GM19467 (cell line): ENCODE measurements at regions not wholly inside any gene's neighbourhood (a gene's known extent, or its start where the extent isn't known, plus 50 kb on each side); places are given as distances from the start of the nearest gene placed in this dataset.

Experiments used
- ATAC-seq: cut with Tn5 transposase; IDR thresholded peaks from one replicate; pipeline ENCODE4 v1.9.1; 2021; ENCODE audit warnings: mild to moderate bottlenecking, moderate library complexity; ENCODE audit not compliant: unreplicated experiment

GRCh38 chr2:225156853-225157451 is 114.7 kb upstream of the DOCK10 start:
- no peak for ATAC-seq

- ATAC-seq: no peak
These were observed 98.5 kb upstream of the DOCK10 start for GRCh38 chr2:225140723-225141122.

GRCh38 chr2:225137971-225138370 is 95.7 kb upstream of the DOCK10 start:
- no peak for ATAC-seq

GRCh38 chr2:225136552-225136951 is 94.3 kb upstream of the DOCK10 start:
- no peak for ATAC-seq

- no peak for ATAC-seq
These were observed 89.6 kb upstream of the DOCK10 start for GRCh38 chr2:225131898-225132297.

- no peak for ATAC-seq
These were observed 87.8 kb upstream of the DOCK10 start for GRCh38 chr2:225130093-225130492.

- no peak for ATAC-seq
These were observed 82.2 kb upstream of the DOCK10 start for GRCh38 chr2:225124311-225125017.

- no peak for ATAC-seq
These were observed 80.6 kb upstream of the DOCK10 start for GRCh38 chr2:225122583-225123486.

GRCh38 chr2:225122007-225122406 is 79.7 kb upstream of the DOCK10 start:
- ATAC-seq: no peak

GRCh38 chr2:225120186-225120585 is 77.9 kb upstream of the DOCK10 start:
- ATAC-seq: no peak

GRCh38 chr2:225117051-225117716 is 74.9 kb upstream of the DOCK10 start:
- ATAC-seq: no peak

GRCh38 chr2:225114786-225115323 is 72.6 kb upstream of the DOCK10 start:
- ATAC-seq: no peak

GRCh38 chr2:225113371-225114015 is 71.2 kb upstream of the DOCK10 start:
- no peak for ATAC-seq

- ATAC-seq: no peak
These were observed 70.3 kb upstream of the DOCK10 start for GRCh38 chr2:225112362-225113126.

- ATAC-seq: no peak
These were observed 66.5 kb upstream of the DOCK10 start for GRCh38 chr2:225108805-225109204.

GRCh38 chr2:225104971-225105370 is 62.7 kb upstream of the DOCK10 start:
- ATAC-seq: no peak

GRCh38 chr2:225104321-225104720 is 62.1 kb upstream of the DOCK10 start:
- no peak for ATAC-seq

- ATAC-seq: no peak
These were observed 61.5 kb upstream of the DOCK10 start for GRCh38 chr2:225103737-225104141.

- ATAC-seq: no peak
These were observed 58.6 kb upstream of the DOCK10 start for GRCh38 chr2:225100856-225101294.

GRCh38 chr2:225100269-225100668 is 58.0 kb upstream of the DOCK10 start:
- no peak for ATAC-seq
